AG04450 (cell line): ENCODE measurements at regions not wholly inside any gene's neighbourhood (a gene's known extent, or its start where the extent isn't known, plus 50 kb on each side); places are given as distances from the start of the nearest gene placed in this dataset.
A peak's percentile ranks its signal among the peaks of the same experiment; 100 is the strongest.

Source experiments
- CTCF ChIA-PET: fragments of 300-600, 350-600 bp; formaldehyde crosslinking; extraction: SDS; loops from one replicate; lab custom pipeline; 2022; ENCODE audit warnings: antibody characterized with exemption, inconsistent platforms; lab: Charles Lee
- POLR2A ChIA-PET: fragments of 350-600 bp; formaldehyde crosslinking; extraction: SDS; loops from one replicate; lab custom pipeline; 2021; ENCODE audit warnings: antibody characterized with exemption, inconsistent platforms; lab: Yijun Ruan, JAX
- DNase-seq: peaks from one replicate; pipeline ENCODE4 v3.0.0-alpha.2; 2011; ENCODE audit warnings: low read depth, low spot score
- H3K27ac ChIP-seq: one replicate; pipeline ENCODE4 v1.5.1; 2012; ENCODE audit warnings: low read depth, low read length, control low read depth
- H3K27me3 ChIP-seq: one replicate; pipeline ENCODE4 v1.6.0; 2012; ENCODE audit warnings: low read length; ENCODE audit not compliant: control insufficient read depth, insufficient read depth
- H3K4me3 ChIP-seq: 2 replicates; pipeline ENCODE4 v1.5.1; 2011; ENCODE audit warnings: mild to moderate bottlenecking, low read depth, low read length, control low read depth
- H3K9me3 ChIP-seq: 2 replicates; pipeline ENCODE4 v1.5.1; 2012; ENCODE audit warnings: low read length; ENCODE audit not compliant: control insufficient read depth, insufficient read depth
- CTCF ChIP-seq: IDR thresholded peaks from 2 replicates; pipeline ENCODE4 v1.5.1; 2011; ENCODE audit warnings: low read depth, low read length, control low read depth, inconsistent platforms

DNA sequence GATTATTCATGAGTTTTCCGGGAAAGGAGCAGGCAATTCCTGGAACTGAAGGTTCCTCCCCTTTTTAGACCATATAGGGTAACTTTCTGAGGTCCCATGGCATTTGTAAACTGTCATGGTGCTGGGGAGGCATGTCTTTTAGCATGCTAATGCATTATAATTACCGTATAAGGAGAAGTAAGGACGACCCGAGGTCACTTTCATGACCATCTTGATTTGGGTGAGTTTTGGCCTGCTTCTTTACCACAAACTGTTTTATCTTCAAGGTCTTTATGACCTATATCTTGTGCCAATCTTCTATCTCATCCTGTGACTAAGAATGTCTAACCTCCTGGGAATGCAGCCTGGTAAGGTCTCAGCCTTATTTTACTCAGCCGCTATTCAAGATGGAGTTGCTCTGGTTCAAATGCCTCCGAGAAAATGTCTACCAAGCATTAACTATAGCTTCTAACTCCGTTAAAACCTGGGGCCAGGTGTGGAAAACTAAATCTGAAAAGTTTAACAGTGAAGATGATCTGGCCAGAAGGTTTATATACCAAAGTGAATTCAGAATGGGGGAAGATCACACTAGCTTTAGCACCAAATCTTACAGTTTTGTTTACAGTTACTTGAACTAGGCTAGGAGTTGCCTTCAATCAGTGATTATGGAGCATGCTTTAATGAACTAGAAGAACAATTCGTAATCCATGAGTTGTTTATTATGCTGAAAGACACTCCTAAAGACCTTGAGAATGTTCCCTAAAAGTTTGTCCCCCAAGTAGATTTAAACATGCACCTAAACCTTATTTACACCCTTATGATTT lies 80.0 kb upstream of the TOP1 start:
- no peak for DNase-seq
- no peak for TF ChIP-seq CTCF
- no peak overlapping the region for H3K27ac ChIP-seq
- ChIA-PET POLR2A (no interaction called here), CTCF (no interaction called here)
- no peaks in the 10 kb centered on the region for H3K27me3 ChIP-seq
- H3K9me3 ChIP-seq: peaks cover under 1% of the 10 kb centered on the region
- no peak overlapping the region for H3K4me3 ChIP-seq

- DNase-seq: no peak
- no peaks in the 10 kb centered on the region for H3K27me3 ChIP-seq
- H3K9me3 ChIP-seq: peaks cover 7% of the 10 kb centered on the region
- no peak overlapping the region for H3K27ac ChIP-seq
- H3K4me3 ChIP-seq: no peak overlapping the region
- TF ChIP-seq CTCF: no peak
- CTCF ChIA-PET: interaction anchor here (1.3 kb wide), 1 partner anchor 208 kb away, joined by 7 read pairs; no protein-coding TSS in a partner anchor
- POLR2A ChIA-PET: no interaction called here
Measured at GRCh38 chr20:40949346-40949745, 79.3 kb upstream of the TOP1 start.

- Histone ChIP-seq H3K27ac (no peak overlapping the region), H3K4me3 (no peak overlapping the region), H3K27me3 (peaks cover 4% of the 10 kb centered on the region), H3K9me3 (peaks cover 9% of the 10 kb centered on the region)
- no peak for TF ChIP-seq CTCF
- no peak for DNase-seq
- POLR2A ChIA-PET: no interaction called here
- CTCF ChIA-PET: interaction anchor here (0.7 to 2.7 kb wide), 3 partner anchors 11 to 262 kb away, joined by 3 to 31 read pairs (median 3); no protein-coding TSS in a partner anchor
Measured at GRCh38 chr20:40952136-40952535, 76.5 kb upstream of the TOP1 start.

DNA sequence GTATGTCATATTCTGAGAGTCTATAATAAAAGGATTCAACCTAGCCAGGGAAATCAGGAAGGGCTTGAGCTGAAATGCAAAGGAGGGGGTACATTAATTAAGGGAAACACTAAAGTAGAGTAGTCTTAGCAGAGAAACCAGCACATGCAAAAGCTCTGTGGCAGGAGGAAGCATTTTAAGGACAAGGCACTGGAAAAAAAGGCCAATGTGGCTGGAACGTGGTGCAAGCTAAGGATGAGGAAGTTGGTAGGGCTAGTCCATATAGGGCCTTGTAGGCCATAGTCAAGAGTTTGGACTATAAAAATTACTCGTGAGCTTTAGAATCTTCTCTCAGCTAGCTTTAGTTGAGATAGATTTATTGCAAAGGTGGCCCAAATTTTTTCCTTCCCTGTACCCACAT lies 75.2 kb upstream of the TOP1 start:
- ChIA-PET POLR2A (no interaction called here), CTCF (interaction anchor here (1.4 to 2.7 kb wide), 4 partner anchors 10 to 212 kb away, joined by 3 to 31 read pairs (median 9); no protein-coding TSS in a partner anchor)
- Histone ChIP-seq H3K4me3 (no peak overlapping the region), H3K9me3 (peaks cover 9% of the 10 kb centered on the region), H3K27ac (no peak overlapping the region), H3K27me3 (peaks cover 4% of the 10 kb centered on the region)
- no peak for DNase-seq
- TF ChIP-seq CTCF: no peak

GRCh38 chr20:40953856-40954255 lies 74.8 kb upstream of the TOP1 start:
- H3K27me3 ChIP-seq: peaks cover 4% of the 10 kb centered on the region
- ChIA-PET POLR2A (no interaction called here), CTCF (interaction anchor here (1.2 to 2.7 kb wide), 5 partner anchors 10 to 214 kb away, joined by 3 to 31 read pairs (median 8); no protein-coding TSS in a partner anchor)
- no peak for TF ChIP-seq CTCF
- peak overlapping the region; percentile 21 for H3K27ac ChIP-seq
- peaks cover 9% of the 10 kb centered on the region for H3K9me3 ChIP-seq
- no peak for DNase-seq
- H3K4me3 ChIP-seq: no peak overlapping the region
